ENCODE measurements at regions not wholly inside any gene's neighbourhood (a gene's known extent, or its start where the extent isn't known, plus 50 kb on each side); places are given as distances from the start of the nearest gene placed in this dataset.

DNA sequence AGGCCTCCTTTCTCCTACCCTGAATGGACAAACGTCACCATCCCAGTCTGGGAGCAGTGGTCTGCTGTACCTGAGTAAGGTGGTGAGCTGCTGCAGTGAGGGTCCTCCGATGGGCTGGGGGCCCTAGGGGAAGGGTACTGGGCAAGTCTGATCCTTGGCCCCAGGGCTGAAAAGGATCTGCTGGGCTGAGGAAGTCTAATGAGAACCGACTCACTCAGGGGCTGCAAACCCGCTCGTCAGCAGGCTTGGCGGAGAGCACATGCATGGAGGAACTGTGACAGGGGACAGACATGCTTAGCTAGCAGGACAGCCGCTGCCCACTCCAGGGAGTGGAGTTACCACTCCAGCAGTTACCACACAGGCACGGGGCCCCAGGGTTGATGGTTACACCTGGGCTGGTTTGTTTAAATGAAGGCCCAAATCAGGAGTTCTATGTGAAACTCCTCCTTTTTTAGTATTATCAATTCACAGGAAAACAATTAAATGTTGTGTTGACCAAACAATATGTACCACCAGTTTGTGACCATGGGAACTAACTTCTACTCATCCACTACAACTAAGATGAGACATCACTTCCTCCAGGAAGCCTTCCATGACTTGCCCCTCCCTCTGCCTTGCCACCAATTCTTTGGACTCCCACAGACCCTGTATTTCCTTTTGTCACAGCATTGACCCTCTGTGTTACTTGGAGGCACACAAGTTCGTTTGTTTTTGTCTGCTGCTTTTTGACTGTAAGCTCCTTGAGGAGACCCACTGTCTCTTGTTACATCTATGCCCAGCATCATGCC lies 56.1 kb upstream of the CPLX2 start:
- no peak overlapping the region for H3K4me3 ChIP-seq
- H3K27me3 ChIP-seq: no peaks in the 10 kb centered on the region
- ATAC-seq: no peak
- TF ChIP-seq, protein P1, sequence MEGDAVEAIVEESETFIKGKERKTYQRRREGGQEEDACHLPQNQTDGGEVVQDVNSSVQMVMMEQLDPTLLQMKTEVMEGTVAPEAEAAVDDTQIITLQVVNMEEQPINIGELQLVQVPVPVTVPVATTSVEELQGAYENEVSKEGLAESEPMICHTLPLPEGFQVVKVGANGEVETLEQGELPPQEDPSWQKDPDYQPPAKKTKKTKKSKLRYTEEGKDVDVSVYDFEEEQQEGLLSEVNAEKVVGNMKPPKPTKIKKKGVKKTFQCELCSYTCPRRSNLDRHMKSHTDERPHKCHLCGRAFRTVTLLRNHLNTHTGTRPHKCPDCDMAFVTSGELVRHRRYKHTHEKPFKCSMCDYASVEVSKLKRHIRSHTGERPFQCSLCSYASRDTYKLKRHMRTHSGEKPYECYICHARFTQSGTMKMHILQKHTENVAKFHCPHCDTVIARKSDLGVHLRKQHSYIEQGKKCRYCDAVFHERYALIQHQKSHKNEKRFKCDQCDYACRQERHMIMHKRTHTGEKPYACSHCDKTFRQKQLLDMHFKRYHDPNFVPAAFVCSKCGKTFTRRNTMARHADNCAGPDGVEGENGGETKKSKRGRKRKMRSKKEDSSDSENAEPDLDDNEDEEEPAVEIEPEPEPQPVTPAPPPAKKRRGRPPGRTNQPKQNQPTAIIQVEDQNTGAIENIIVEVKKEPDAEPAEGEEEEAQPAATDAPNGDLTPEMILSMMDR (IDR thresholded peaks at IDR 0.05): no peak
- TF ChIP-seq POLR2A (IDR thresholded peaks at IDR 0.05): no peak
- no peak overlapping the region for H3K27ac ChIP-seq
- 73 to 83% methylated on average over 9 of the region's 9 CpGs for WGBS, 2 donors
- H3K9me3 ChIP-seq: no peaks in the 10 kb centered on the region
- no peak for DNase-seq
- intact Hi-C loops (cut with DNase I): no loop called here
- H3K4me1 ChIP-seq: no peaks in the 10 kb centered on the region
- H3K36me3 ChIP-seq (replicated peaks in 1 of 2; ENCODE audit: insufficient read depth in 1 of 2, low read depth in 2 of 2): no peaks in the 10 kb centered on the region

GRCh38 chr5:175816348-175816747 lies 55.0 kb upstream of the CPLX2 start:
- Histone ChIP-seq H3K27me3 (no peaks in the 10 kb centered on the region), H3K9me3 (no peaks in the 10 kb centered on the region), H3K4me1 (no peaks in the 10 kb centered on the region), H3K36me3 (replicated peaks in 1 of 2; ENCODE audit: insufficient read depth in 1 of 2, low read depth in 2 of 2) (no peaks in the 10 kb centered on the region), H3K4me3 (no peak overlapping the region), H3K27ac (no peak overlapping the region)
- DNase-seq (no peak), ATAC-seq (no peak)
- intact Hi-C loops (cut with DNase I): no loop called here
- TF ChIP-seq POLR2A (IDR thresholded peaks at IDR 0.05): no peak
- TF ChIP-seq, protein P1 (IDR thresholded peaks at IDR 0.05): no peak
- 55 to 62% methylated on average over 10 of the region's 10 CpGs for WGBS, 2 donors

DNA sequence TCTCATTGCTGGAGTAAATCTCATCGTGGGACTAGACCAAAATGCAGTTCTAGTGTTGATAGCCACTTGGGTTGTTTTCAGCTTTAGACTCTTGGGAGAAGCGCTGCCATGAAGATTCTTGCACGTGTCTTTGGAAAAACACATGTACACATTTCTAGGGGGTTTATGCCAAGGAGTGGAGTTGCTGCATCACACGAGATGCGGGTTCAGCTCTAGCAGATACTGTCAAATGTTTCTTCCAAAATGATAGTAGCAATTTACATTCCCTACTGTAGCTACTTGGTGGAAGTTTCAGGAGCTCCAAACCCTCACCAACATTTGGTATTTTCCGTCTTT lies 52.3 kb upstream of the CPLX2 start:
- no peaks in the 10 kb centered on the region for H3K9me3 ChIP-seq
- H3K27ac ChIP-seq: no peak overlapping the region
- H3K4me3 ChIP-seq: no peak overlapping the region
- no peaks in the 10 kb centered on the region for H3K36me3 ChIP-seq (replicated peaks in 1 of 2; ENCODE audit: insufficient read depth in 1 of 2, low read depth in 2 of 2)
- WGBS, 2 donors: 76% methylated on average over 6 of the region's 6 CpGs
- no peaks in the 10 kb centered on the region for H3K4me1 ChIP-seq
- ATAC-seq (no peak), DNase-seq (no peak)
- intact Hi-C loops (cut with DNase I): no loop called here
- H3K27me3 ChIP-seq: no peaks in the 10 kb centered on the region
- TF ChIP-seq, protein P1 (IDR thresholded peaks at IDR 0.05): no peak
- TF ChIP-seq POLR2A (IDR thresholded peaks at IDR 0.05): no peak

- whole genome bisulfite sequencing, 2 donors: 58 to 60% methylated on average over 9 of the region's 9 CpGs
- ATAC-seq (no peak), DNase-seq (no peak)
- TF ChIP-seq POLR2A (IDR thresholded peaks at IDR 0.05): no peak
- TF ChIP-seq, protein P1 (IDR thresholded peaks at IDR 0.05): no peak
- no peaks in the 10 kb centered on the region for H3K36me3 ChIP-seq (replicated peaks in 1 of 2; ENCODE audit: insufficient read depth in 1 of 2, low read depth in 2 of 2)
- no peaks in the 10 kb centered on the region for H3K27me3 ChIP-seq
- no peak overlapping the region for H3K27ac ChIP-seq
- H3K9me3 ChIP-seq: no peaks in the 10 kb centered on the region
- no peak overlapping the region for H3K4me3 ChIP-seq
- intact Hi-C loops (cut with DNase I): no loop called here
- no peaks in the 10 kb centered on the region for H3K4me1 ChIP-seq
Measured at GRCh38 chr5:175820230-175820629, 51.1 kb upstream of the CPLX2 start.

Data from body of pancreas (tissue), 4 donors.